ENCODE measurements at regions not wholly inside any gene's neighbourhood (a gene's known extent, or its start where the extent isn't known, plus 50 kb on each side); places are given as distances from the start of the nearest gene placed in this dataset.
"Not testable (repeated sequence)": the region's sequence is repeated elsewhere in the genome, so short reads cannot be mapped to it uniquely, and the experiment has no call there.

DNA sequence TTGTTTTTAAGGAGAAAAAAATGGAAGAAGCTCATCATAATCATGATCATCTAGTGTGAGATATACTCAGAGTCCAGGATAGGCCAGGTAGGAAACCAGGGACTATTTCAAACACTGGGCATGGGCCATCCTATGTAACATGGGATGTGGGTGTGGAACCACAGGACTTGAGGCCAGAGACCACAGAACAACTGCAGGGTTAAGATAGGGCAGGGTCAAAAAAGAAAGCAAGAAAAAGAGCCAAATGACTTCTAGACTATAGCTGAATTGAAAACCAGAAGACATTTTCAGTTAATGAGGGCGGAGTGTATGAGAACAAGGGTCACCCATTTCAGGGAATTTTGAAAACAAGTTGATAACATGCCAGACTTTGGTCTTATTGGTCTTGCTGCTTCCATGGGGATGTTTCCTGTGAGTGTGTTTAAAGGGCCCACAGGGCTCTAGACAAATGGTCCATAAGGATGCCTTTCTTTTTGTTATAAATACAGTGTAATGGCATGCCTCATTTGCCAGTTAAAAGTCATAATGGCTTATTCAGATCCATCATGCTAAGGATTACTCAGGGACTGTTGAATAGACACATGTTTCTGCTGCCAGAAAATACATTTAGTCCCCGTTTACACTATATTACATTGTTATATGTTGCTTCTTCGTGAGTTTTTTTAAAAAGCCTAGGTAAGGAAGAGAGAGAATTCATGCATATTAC lies 182.0 kb upstream of the C21orf91 start:
- H3K4me3 ChIP-seq (replicated peaks; ENCODE audit: low read depth, low read length): no peak overlapping the region
- TF ChIP-seq, protein P1, sequence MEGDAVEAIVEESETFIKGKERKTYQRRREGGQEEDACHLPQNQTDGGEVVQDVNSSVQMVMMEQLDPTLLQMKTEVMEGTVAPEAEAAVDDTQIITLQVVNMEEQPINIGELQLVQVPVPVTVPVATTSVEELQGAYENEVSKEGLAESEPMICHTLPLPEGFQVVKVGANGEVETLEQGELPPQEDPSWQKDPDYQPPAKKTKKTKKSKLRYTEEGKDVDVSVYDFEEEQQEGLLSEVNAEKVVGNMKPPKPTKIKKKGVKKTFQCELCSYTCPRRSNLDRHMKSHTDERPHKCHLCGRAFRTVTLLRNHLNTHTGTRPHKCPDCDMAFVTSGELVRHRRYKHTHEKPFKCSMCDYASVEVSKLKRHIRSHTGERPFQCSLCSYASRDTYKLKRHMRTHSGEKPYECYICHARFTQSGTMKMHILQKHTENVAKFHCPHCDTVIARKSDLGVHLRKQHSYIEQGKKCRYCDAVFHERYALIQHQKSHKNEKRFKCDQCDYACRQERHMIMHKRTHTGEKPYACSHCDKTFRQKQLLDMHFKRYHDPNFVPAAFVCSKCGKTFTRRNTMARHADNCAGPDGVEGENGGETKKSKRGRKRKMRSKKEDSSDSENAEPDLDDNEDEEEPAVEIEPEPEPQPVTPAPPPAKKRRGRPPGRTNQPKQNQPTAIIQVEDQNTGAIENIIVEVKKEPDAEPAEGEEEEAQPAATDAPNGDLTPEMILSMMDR (IDR thresholded peaks at IDR 0.05; ENCODE audit: low read depth, low read length, missing control alignments): no peak
- no peak for DNase-seq (ENCODE audit: extremely low read depth, low read depth)

DNA sequence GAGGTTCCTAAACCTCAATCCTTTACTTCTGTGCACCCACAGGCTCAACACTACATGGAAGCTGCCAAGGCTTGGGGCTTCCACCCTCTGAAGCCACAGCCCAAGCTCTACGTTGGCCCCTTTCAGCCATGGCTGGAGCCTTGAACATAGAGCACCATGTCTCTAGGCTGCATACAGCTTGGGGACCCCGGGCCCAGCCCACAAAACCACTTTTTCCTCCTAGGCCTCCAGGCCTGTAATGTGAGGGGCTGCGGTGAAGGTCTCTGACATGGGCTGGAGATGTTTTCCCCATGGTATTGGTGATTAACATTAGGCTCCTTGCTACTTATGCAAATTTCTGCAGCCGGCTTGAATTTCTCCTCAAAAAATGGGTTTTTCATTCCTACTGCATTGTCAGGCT lies 179.4 kb upstream of the C21orf91 start:
- not testable (repeated sequence) for DNase-seq (ENCODE audit: extremely low read depth, low read depth); H3K4me3 ChIP-seq (replicated peaks; ENCODE audit: low read depth, low read length)

DNA sequence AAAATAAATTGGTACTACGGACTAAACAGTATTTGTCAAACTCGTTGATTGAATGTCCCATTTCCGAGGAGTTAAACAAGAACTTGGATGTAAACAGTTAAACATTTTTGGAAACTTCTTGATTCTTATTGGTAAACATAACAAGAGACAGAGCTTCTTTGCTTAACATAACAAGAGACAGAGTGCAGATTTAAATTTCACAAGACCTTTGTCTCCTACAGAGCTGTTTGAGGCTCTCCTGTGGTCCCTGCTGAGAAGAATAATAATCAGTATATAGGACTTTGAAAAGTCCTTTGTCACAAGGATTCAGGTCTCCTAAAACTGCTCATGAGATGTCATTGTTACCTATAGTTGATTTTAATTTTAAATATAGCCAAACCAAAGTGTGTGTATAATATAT lies 170.6 kb upstream of the C21orf91 start:
- H3K4me3 ChIP-seq (replicated peaks; ENCODE audit: low read depth, low read length): no peak overlapping the region
- TF ChIP-seq, protein P1 (IDR thresholded peaks at IDR 0.05; ENCODE audit: low read depth, low read length, missing control alignments): no peak
- no peak for DNase-seq (ENCODE audit: extremely low read depth, low read depth)

DNA sequence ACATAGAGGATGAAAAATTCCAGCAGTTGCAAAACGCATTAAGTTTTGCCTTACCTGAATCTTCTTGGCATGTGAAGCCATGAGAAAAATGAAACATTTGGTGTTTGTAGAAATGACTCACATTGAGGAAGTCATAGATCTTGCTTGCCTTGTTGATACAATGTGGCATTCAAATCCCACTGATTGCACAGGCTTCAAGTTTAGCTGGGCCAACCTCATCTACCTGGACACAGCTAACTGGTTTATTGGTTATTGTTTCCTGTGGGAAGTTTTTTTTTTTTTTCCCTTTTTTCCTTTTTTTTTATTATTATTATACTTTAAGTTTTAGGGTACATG lies 168.9 kb upstream of the C21orf91 start:
- DNase-seq (ENCODE audit: extremely low read depth, low read depth): no peak
- TF ChIP-seq, protein P1 (IDR thresholded peaks at IDR 0.05; ENCODE audit: low read depth, low read length, missing control alignments): no peak
- H3K4me3 ChIP-seq (replicated peaks; ENCODE audit: low read depth, low read length): no peak overlapping the region

DNA sequence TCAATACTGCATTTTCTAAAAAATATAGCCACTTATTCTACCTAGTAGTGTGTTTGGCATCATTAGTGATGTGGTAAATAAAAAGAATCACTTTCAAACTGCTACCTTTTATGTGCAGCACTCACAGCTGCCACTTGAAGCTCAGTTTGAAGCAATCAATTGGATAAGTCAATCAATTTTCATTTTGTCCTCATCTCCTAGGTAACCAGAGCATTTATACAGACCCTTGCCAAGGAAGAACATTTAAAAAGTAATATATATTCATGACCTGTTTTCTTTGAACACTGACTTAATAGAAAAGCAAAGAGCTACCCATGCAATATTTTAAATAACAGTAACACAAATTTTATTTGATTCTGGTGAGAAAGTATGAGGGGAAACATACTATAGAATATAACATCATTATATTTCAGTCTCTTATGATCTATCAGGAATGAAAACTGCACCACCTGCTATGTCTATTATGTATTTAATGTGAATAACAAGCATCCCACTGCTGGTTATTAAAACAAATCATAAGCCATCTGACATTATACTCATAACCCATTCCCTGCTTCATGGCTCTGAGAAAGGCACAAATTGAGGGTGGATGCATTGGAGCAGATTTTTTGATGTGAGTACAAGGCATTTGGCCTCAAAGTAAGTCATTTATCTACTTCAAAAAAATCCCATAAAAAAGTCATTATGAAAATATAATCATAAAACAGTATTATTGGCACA lies 168.4 kb upstream of the C21orf91 start:
- TF ChIP-seq, protein P1 (IDR thresholded peaks at IDR 0.05; ENCODE audit: low read depth, low read length, missing control alignments): no peak
- H3K4me3 ChIP-seq (replicated peaks; ENCODE audit: low read depth, low read length): no peak overlapping the region
- no peak for DNase-seq (ENCODE audit: extremely low read depth, low read depth)

DNA sequence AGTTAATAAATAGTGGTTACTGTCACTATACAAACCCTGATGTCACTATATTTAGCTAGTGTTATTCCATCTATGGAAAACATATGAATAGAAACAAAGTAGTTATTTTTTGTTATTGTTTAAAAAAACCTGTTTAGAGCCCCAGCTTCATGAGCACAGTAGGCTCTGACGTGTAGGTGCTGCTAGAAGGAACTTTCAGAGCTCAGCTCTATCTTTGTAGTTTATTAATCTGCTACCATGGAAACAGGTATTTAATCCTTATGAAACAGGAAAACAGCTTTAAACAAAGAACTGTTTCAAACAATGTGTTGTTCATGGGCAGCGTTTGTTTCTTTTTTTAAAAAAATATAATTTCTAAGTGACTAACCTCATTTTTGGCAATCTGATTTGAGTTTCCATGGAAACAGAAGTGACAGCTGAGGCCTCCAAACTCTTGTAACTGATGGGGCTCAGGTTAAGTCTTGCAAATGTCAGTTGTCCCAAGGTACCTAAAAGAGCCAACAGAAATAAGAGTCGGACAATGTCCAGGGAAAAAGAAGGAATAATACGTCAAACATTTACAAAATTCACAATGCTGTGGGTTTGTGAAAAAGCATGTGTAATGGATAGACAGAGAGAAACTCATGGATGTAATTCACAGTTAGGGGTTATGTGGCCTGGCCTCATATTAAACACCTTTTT lies 162.0 kb upstream of the C21orf91 start:
- no peak overlapping the region for H3K4me3 ChIP-seq (replicated peaks; ENCODE audit: low read depth, low read length)
- no peak for DNase-seq (ENCODE audit: extremely low read depth, low read depth)
- TF ChIP-seq, protein P1 (IDR thresholded peaks at IDR 0.05; ENCODE audit: low read depth, low read length, missing control alignments): no peak

DNA sequence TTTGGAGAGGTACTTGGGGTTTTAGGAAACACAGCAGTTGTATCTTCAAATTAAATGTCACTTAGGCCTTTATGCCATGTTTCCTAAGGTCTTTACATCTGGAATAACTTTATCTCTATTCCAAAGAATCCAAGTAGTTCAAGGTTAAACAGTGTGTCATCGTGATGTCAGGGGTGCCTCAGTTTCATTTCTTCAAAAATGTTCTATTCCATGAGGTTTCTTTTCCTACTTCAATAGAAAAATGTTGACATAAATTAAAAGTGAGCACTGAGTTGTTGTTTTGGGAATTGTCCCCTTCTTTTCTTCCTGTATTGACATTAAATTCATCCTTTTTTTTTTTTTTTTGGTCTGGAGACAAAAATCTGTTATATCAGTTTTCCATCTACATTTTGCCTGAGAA lies 160.6 kb upstream of the C21orf91 start:
- TF ChIP-seq, protein P1 (IDR thresholded peaks at IDR 0.05; ENCODE audit: low read depth, low read length, missing control alignments): no peak
- no peak for DNase-seq (ENCODE audit: extremely low read depth, low read depth)
- no peak overlapping the region for H3K4me3 ChIP-seq (replicated peaks; ENCODE audit: low read depth, low read length)

All from HFF-Myc (cell line).